Parathyroid adenoma (tissue), 2 donors: ENCODE measurements at regions not wholly inside any gene's neighbourhood (a gene's known extent, or its start where the extent isn't known, plus 50 kb on each side); places are given as distances from the start of the nearest gene placed in this dataset.

Experiments
- H2AFZ ChIP-seq: fragments of 300-600 bp; sonication (generic); one replicate; pipeline ENCODE4 v1.7.0; 2017; ENCODE audit warnings: antibody characterized with exemption, mild to moderate bottlenecking
- H3K27ac ChIP-seq: fragments of 300-600 bp; sonication (generic); one replicate; pipeline ENCODE4 v1.7.0; 2017
- H3K27me3 ChIP-seq: fragments of 300-600 bp; sonication (generic); one replicate; pipeline ENCODE4 v1.7.0; 2017; ENCODE audit warnings: low read length; ENCODE audit not compliant: control insufficient read depth, insufficient read depth
- H3K36me3 ChIP-seq: fragments of 300-600 bp; sonication (generic); one replicate; pipeline ENCODE4 v1.7.0; 2017; ENCODE audit warnings: low read length; ENCODE audit not compliant: control insufficient read depth, insufficient read depth
- H3K4me1 ChIP-seq: fragments of 300-600 bp; sonication (generic); one replicate; pipeline ENCODE4 v1.7.0; 2017; ENCODE audit warnings: control low read depth
- H3K4me2 ChIP-seq: fragments of 300-600 bp; sonication (generic); one replicate; pipeline ENCODE4 v1.7.0; 2017; ENCODE audit warnings: low read length
- H3K4me3 ChIP-seq: fragments of 300-600 bp; sonication (generic); one replicate; pipeline ENCODE4 v1.7.0; 2017; ENCODE audit warnings: low read depth, low read length
- H3K79me2 ChIP-seq: fragments of 300-600 bp; sonication (generic); one replicate; pipeline ENCODE4 v1.7.0; 2017; ENCODE audit warnings: control low read depth
- H3K9ac ChIP-seq: fragments of 300-600 bp; sonication (generic); one replicate; pipeline ENCODE4 v1.7.0; 2017; ENCODE audit warnings: mild to moderate bottlenecking
- H3K9me3 ChIP-seq: fragments of 300-600 bp; sonication (generic); one replicate; pipeline ENCODE4 v1.7.0; 2017; ENCODE audit warnings: low read length; ENCODE audit not compliant: control insufficient read depth
- CTCF ChIP-seq: fragments of 300-600 bp; sonication (generic); IDR thresholded peaks from one replicate; pipeline ENCODE4 v1.7.0; 2017; ENCODE audit warnings: antibody characterized with exemption, mild to moderate bottlenecking
- donor health status: primary hyperparathyroidism.

DNA sequence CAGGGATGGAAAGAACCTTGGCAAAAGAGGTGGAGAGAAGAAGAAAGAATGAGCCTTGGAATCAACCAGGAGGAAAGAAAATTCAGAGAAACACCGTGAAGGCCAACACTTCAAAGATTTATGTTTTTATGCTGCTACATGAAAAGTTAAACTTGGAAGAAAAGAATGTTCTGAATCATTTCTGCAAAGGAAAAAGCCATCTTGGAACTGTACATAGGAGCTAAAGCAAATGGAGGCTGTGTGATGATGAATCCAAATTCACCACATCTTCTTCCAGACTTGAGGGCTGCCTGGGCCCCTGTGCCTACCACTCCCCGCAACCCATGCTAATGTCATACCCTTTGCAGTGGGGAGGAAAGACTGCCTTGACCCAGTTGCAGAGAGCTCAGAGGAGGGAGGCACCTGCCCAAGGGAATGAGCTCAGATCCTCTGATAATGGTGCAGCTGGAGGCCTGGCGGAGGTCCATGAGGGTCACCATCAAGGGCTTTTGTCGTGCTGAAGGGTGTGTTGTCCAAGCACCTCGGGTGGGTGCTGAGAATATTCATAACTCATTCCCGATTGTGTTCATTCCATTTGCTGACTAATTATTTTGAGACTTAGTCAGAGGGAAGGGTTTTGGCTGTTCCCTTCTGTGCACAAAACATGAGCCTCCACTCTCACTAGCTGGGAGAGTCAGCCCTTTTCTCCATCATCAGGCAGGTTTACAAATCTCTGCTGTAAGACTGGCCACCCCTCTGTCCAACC, 245.8 kb upstream of the JAG1 start:
- H3K79me2 ChIP-seq = no peaks in the 10 kb centered on the region
- no peak for TF ChIP-seq CTCF
- no peaks in the 10 kb centered on the region for H3K4me1 ChIP-seq
- H3K27ac ChIP-seq = no peak overlapping the region
- H3K9me3 ChIP-seq = no peaks in the 10 kb centered on the region
- H2AFZ ChIP-seq = no peak overlapping the region
- no peak overlapping the region for H3K9ac ChIP-seq
- H3K4me3 ChIP-seq = no peak overlapping the region
- no peaks in the 10 kb centered on the region for H3K36me3 ChIP-seq
- no peak overlapping the region for H3K4me2 ChIP-seq
- H3K27me3 ChIP-seq = no peaks in the 10 kb centered on the region

GRCh38 chr20:10920396-10920795, 246.6 kb upstream of the JAG1 start:
- no peak for TF ChIP-seq CTCF
- no peak overlapping the region for H3K9ac ChIP-seq
- H3K9me3 ChIP-seq = no peaks in the 10 kb centered on the region
- no peaks in the 10 kb centered on the region for H3K27me3 ChIP-seq
- H3K4me1 ChIP-seq = no peaks in the 10 kb centered on the region
- H3K4me2 ChIP-seq = no peak overlapping the region
- H3K79me2 ChIP-seq = no peaks in the 10 kb centered on the region
- no peaks in the 10 kb centered on the region for H3K36me3 ChIP-seq
- H3K4me3 ChIP-seq = no peak overlapping the region
- no peak overlapping the region for H2AFZ ChIP-seq
- H3K27ac ChIP-seq = no peak overlapping the region

DNA sequence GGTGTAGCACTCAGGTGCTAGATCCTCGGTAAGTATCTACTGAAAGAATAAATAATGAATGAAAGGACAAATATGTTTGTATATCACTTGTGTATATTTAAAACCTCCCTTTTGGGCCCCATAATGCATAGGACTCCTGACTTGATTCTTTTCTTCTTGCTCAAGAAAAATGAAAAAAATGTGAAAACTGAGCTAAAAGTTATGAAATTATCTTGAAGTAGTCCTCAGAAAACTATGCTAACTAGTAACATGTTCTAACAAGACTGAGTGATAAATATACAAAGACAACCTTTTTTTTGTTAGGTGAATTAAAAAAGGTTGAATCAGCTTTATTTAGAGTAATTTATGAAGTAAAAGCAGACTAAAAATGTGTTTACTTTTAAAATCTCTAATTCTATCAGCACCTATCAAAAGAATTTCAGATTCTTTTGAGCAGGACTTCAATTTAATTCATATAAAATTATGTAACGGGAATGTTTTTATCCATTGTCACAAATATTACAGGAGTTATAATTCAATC, 247.8 kb upstream of the JAG1 start:
- Histone ChIP-seq H3K79me2 (no peaks in the 10 kb centered on the region), H3K27me3 (no peaks in the 10 kb centered on the region), H3K9ac (no peak overlapping the region), H3K9me3 (no peaks in the 10 kb centered on the region), H3K36me3 (no peaks in the 10 kb centered on the region), H3K4me2 (no peak overlapping the region), H3K4me1 (no peaks in the 10 kb centered on the region), H2AFZ (no peak overlapping the region), H3K4me3 (no peak overlapping the region), H3K27ac (no peak overlapping the region)
- no peak for TF ChIP-seq CTCF

DNA sequence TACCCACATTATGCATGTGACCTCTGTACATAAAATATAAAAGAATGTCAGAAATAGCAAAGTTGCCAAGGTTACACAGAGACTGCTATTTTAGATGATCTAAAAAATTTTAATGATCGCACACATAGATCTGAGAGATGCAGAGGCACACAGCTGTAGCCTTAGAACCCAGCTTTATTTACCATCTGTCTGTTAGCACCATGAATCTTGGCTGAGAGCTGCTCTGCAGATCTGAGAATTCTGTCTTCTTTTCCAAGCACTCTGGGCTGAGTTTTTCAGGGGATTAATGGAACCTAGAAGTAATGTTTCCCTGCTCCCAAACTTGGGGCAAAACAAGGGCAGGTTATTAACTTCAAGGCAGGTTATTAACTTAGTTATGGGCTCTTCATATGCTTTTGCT, 248.7 kb upstream of the JAG1 start:
- H3K27me3 ChIP-seq = no peaks in the 10 kb centered on the region
- H3K9ac ChIP-seq = no peak overlapping the region
- no peak overlapping the region for H2AFZ ChIP-seq
- TF ChIP-seq CTCF = no peak
- no peaks in the 10 kb centered on the region for H3K4me1 ChIP-seq
- H3K4me2 ChIP-seq = no peak overlapping the region
- no peak overlapping the region for H3K27ac ChIP-seq
- H3K9me3 ChIP-seq = no peaks in the 10 kb centered on the region
- H3K79me2 ChIP-seq = no peaks in the 10 kb centered on the region
- H3K4me3 ChIP-seq = no peak overlapping the region
- H3K36me3 ChIP-seq = no peaks in the 10 kb centered on the region

GRCh38 chr20:10922941-10923340, 249.1 kb upstream of the JAG1 start:
- Histone ChIP-seq H3K4me3 (no peak overlapping the region), H3K27ac (no peak overlapping the region), H3K9me3 (no peaks in the 10 kb centered on the region), H3K4me1 (no peaks in the 10 kb centered on the region), H3K4me2 (no peak overlapping the region), H3K27me3 (no peaks in the 10 kb centered on the region), H2AFZ (no peak overlapping the region), H3K79me2 (no peaks in the 10 kb centered on the region), H3K36me3 (no peaks in the 10 kb centered on the region), H3K9ac (no peak overlapping the region)
- TF ChIP-seq CTCF = no peak
